Pons (tissue), 1 donor: ENCODE measurements at regions not wholly inside any gene's neighbourhood (a gene's known extent, or its start where the extent isn't known, plus 50 kb on each side); places are given as distances from the start of the nearest gene placed in this dataset.

Experiments
- DNase-seq: peaks from one replicate; pipeline ENCODE4 v3.0.0-alpha.2; 2016; ENCODE audit warnings: low spot score

- DNase-seq = no peak
Observed at GRCh38 chr17:79341816-79342215, 267.2 kb downstream of the ENGASE start.

GRCh38 chr17:79341222-79341780, 266.7 kb downstream of the ENGASE start:
- no peak for DNase-seq

DNA sequence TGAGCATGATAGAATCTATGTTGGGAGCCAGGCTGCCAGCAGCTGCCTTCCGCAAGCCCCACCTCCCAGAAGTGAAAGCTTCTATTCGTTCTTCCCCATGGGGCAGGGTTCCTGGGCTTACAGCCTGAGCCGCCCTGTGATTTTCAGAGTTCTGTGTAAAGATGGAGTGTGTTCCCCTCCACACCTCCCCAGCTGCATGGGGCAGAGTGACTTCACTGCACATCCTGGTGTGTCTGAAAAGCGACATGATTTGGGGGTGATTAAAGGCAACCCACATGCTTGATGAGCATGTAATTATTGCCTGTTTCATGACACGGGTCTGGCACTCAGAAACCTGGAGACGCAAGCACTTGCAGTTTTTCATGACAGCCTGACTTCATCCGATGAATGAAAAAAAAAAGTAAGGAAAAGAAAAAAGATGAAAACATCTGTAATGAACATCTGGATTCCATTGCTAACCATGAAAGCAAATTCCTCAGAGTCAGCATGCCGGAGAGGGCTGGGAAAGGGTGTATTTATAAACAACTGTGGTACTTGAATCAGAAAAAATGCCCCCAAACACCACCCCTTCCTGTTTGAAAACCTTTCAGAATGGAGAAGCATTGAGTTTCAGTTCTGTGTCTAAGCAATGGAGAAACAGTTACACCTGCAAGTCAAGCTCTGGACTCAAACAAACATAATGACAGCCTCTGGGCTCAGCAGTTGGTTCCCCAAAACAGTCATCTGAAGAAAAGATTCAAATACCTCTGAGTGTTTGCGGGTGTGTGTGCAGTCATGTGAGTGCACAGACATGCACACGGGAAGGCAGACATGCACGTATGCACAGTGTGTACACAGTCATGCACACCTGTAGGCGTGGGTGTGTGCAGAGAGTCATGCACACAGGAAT, 266.0 kb downstream of the ENGASE start:
- DNase-seq = peak; percentile 4

DNA sequence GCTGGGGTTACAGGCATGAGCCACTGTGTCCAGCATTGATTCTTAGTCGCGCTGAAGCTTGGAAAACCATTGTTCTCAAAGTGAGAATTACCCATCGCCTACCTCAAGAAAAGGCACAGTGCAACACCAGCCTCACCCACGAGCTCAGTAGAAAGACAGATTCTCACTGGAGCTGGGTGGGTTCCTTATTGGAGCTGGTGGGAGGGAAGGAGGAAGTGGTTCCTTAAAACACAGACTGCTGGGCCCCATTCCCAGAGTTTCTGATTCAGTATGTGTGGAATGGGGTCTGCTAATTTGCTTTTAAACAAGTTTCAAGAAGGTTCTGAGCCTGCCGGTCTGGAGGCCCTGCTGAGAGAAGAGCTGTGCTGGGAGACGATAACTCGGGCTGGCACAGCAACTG, 264.7 kb downstream of the ENGASE start:
- DNase-seq = no peak

GRCh38 chr17:79338604-79339003, 264.0 kb downstream of the ENGASE start:
- DNase-seq = no peak

GRCh38 chr17:79338152-79338551, 263.5 kb downstream of the ENGASE start:
- no peak for DNase-seq

GRCh38 chr17:79337053-79337452, 262.4 kb downstream of the ENGASE start:
- DNase-seq = no peak

DNA sequence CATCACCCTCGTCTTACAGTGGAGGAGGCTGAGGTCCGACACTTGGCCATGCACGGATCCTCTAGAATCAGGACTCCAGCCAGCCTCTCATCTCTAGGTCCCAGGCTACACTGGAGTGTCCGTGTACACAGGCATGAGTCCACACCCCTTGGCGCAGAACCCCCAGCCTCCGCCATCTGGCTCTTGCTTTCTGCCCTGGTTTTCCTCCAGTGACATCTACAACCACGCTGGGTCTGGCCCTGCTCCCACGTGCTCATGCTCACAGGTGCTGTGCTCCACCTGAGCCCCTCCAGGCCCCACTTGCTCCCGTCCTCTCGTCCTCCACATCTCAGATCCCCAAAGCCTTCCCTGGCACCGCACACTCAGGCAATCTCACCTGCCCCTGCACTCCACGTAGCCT, 260.8 kb downstream of the ENGASE start:
- no peak for DNase-seq

DNA sequence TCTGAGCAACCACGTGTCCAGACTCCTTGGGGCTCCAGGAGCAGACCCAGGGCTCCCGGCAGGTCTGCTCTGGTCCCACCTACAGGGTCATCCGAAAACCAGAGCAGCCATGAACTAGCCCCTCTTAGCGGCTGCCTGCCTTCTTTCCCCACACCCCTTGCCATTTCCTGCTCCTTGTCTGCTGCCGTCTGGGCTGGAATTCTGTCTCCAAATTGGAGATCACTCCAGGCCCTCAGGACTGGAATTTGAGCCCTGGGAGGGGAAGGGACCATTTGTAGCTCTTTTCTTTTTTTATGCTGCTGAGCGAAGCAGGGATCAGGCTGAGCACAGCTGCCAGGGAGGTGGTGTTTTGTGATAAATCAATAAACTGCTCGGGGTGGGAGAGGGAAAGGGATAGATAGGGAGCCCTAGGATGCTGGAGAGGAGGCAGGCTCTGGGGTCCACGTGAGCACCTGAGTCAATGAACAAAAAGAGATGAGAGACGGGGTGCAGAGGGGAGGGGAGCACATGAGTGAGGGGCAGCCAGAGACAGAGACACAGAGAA, 257.5 kb downstream of the ENGASE start:
- no peak for DNase-seq

- no peak for DNase-seq
Observed at GRCh38 chr17:79331492-79331891, 256.9 kb downstream of the ENGASE start.

DNA sequence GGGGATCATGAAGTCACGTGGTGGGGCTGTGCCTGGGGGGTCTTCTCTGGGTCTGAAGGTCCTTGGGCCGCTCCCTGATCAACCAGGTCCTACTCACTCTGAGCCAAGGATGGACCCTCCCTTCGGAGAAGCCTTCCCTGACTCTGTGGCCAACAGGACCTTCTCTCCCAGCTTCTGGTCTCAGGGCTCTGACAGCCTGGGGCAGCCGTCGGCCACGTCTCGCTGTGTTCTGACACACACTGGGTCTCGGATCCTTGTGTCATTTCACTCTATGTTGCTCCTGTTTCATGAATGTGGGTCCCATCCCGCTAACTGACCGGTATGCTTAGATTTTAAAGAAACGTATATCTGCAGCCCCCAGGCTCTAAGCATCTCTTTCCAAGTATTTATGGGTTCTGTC, 256.1 kb downstream of the ENGASE start:
- no peak for DNase-seq

DNA sequence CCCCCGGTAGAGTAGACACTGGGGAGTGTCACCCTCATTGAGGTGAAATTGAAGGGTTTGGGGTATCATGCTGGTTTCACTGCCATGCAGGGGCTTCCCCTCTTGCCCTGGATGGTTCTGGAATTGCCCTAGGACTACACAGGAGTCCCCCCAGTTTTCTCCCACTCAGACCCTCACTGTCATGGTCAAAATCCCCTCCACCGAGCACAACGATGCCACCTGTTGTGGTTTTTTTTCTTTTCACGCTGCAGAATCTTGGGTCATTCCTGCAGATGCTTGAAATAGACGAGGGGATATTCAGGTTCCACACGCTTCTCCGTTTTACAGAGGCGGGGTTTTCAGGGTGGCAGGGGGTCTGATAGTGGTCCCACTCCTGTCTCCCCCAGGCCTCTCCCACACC, 255.6 kb downstream of the ENGASE start:
- no peak for DNase-seq

GRCh38 chr17:79326814-79327213, 252.2 kb downstream of the ENGASE start:
- no peak for DNase-seq

GRCh38 chr17:79325709-79326430, 251.2 kb downstream of the ENGASE start:
- DNase-seq = no peak

DNA sequence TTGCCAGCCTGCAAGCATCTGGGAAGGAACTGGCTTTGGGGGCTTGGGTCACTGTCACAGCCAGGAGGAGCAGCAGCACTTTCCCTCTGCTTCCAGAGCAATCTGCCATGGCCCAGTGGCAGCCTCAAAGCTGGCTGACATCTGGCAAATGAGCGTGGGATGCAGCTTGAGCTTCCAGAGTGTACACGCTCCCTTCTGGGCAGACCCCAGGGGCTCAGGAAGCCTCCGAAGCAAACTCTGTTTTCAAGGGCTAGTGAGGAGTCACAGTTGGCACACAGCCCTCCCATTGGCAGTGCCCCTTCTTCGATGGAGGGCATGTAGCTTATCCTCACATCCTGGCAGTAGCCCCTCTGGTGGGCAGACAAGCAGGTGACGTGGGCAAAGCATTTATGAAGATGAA, 249.6 kb downstream of the ENGASE start:
- no peak for DNase-seq

GRCh38 chr17:79323566-79323965, 248.9 kb downstream of the ENGASE start:
- no peak for DNase-seq

- no peak for DNase-seq
Observed at GRCh38 chr17:79322211-79323123, 247.8 kb downstream of the ENGASE start.

GRCh38 chr17:79320331-79320730, 245.7 kb downstream of the ENGASE start:
- no peak for DNase-seq

DNA sequence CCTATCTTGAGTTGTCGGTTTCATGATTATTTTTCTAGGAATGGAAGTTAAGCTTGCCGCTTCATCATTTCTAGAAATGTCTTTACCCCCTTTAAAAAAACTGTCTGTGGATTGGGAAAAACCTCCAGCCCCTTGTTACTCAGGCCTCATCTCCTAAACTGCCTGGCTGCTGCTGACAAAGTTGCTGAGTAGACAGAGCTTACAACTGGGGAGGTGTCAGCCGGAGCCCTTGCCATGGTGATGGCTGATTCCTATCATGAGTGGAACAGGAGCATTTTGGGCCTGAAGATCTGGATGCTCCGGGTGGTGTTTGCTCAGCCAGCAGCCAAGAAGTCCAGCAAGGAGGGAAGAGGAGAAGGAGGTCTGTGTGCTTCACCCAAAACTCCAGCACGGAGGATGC, 243.3 kb downstream of the ENGASE start:
- DNase-seq = no peak

- DNase-seq = no peak
Observed at GRCh38 chr17:79316805-79317204, 242.2 kb downstream of the ENGASE start.

- DNase-seq = no peak
Observed at GRCh38 chr17:79315358-79316105, 240.9 kb downstream of the ENGASE start.
